Tibial artery (tissue), 4 donors: ENCODE measurements at regions not wholly inside any gene's neighbourhood (a gene's known extent, or its start where the extent isn't known, plus 50 kb on each side); places are given as distances from the start of the nearest gene placed in this dataset.

Source experiments
- DNase-seq, 2 donors: peaks; one replicate each; pipeline ENCODE4 v3.0.0-alpha.2; 2019
- H3K27ac ChIP-seq, 2 donors: fragments of 200-600 bp; sonication (generic) in 1 of 2; 1 replicate in 1 of 2; 2 replicates in 1 of 2; pipeline ENCODE4 v1.5.1; 2018 to 2019; ENCODE audit warnings: mild to moderate bottlenecking in 1 of 2
- H3K27me3 ChIP-seq, 2 donors: fragments of 200-600 bp; sonication (generic) in 1 of 2; one replicate each; pipeline versions ENCODE4 v1.5.1 to v1.6.0; 2016 to 2019
- H3K36me3 ChIP-seq, 3 donors: fragments of 200-600 bp; sonication (generic) in 2 of 3; one replicate each; pipeline ENCODE4 v1.5.1; 2016 to 2019; ENCODE audit warnings: mild to moderate bottlenecking in 2 of 3
- H3K4me1 ChIP-seq, 4 donors: fragments of 200-600 bp; sonication (generic) in 2 of 4; 1 replicate in 3 of 4; 2 replicates in 1 of 4; pipeline ENCODE4 v1.5.1; 2016 to 2019
- H3K4me3 ChIP-seq, 2 donors: fragments of 200-600 bp; sonication (generic) in 1 of 2; 1 replicate in 1 of 2; 2 replicates in 1 of 2; pipeline ENCODE4 v1.5.1; 2018 to 2019; ENCODE audit warnings: mild to moderate bottlenecking in 2 of 2
- H3K9me3 ChIP-seq, 3 donors: fragments of 200-600 bp; sonication (generic) in 1 of 3; one replicate each; pipeline ENCODE4 v1.5.1; 2016 to 2019
- intact Hi-C: fragments of 100-400 bp; cut with DNase I; formaldehyde crosslinking; loops from one replicate; pipeline ENCODE4 v1.15.0; 2023; ENCODE audit warnings: low total_unique reads
- TF ChIP-seq, protein P1 (sequence below), 2 experiments: fragments of 200-600 bp in 1 of 2; fragments of 450-650 bp in 1 of 2; IDR thresholded peaks; one replicate each; pipeline ENCODE4 v1.5.1; 2017 to 2019; ENCODE audit warnings: antibody characterized with exemption in 2 of 2, mild to moderate bottlenecking in 1 of 2, moderate library complexity in 1 of 2

DNA sequence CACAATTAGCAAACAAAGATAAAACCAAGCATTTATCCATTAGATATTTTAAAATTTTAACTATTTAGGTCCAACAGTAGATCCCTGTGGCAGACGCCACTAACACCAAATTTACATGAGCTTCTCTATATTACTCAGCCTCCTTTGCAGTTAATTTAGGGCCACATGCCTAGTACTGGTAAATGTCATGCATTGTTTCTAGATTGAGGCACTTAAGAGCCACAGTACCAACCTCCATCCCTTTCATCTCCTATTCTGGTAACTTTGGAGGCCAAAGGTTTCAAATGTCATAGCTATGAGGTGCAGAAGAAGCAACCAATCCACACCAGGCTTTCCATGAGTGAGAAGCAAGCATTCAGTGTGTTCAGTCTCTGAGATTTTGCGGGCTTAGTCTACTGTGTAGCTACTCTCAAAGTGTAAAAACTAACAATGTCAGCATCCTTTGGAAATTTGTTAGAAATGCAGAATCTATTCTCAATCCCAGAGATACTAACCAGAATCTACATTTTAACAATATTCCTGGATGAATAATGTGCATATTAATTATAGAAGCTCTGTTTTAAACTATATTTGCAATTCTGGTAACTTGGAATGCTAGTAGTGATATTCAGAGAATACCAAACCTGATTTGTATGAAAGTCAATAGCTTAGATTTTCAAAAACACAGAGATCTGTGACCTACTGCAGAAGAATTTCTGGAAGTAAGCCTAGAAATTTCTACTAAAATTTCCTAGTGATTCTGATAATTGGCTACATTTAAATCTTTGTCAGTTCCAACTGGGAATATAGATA, 206.3 kb upstream of the CD96 start:
- intact Hi-C loops = no loop called here

DNA sequence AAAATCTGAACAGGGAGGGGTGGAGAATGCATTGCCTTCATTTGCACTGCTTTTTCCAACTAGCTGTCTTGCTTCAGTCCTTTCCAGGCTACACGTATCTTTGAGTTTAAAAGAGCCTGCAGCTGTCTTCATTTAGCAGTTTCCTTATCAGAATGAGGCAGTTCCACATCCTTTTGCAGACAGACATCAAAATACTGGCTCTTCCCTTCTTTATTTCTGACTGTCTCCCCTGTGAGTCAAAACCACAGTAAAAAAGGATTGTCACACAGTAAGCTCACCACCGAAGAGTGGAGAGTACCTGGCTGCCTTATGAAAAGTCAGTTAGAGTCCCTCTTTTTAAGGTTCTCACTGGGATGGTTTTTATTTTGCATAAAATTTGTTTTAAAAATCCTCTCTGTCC, 205.5 kb upstream of the CD96 start:
- Histone ChIP-seq H3K4me1 (no peaks in the 10 kb centered on the region), H3K36me3 (no peaks in the 10 kb centered on the region), H3K27me3 (no peaks in the 10 kb centered on the region), H3K27ac (no peak overlapping the region), H3K9me3 (peaks cover 0 to 7% (median 7%) of the 10 kb centered on the region in 3 donors), H3K4me3 (no peak overlapping the region)
- intact Hi-C loops = no loop called here
- DNase-seq = no peak
- TF ChIP-seq, protein P1, sequence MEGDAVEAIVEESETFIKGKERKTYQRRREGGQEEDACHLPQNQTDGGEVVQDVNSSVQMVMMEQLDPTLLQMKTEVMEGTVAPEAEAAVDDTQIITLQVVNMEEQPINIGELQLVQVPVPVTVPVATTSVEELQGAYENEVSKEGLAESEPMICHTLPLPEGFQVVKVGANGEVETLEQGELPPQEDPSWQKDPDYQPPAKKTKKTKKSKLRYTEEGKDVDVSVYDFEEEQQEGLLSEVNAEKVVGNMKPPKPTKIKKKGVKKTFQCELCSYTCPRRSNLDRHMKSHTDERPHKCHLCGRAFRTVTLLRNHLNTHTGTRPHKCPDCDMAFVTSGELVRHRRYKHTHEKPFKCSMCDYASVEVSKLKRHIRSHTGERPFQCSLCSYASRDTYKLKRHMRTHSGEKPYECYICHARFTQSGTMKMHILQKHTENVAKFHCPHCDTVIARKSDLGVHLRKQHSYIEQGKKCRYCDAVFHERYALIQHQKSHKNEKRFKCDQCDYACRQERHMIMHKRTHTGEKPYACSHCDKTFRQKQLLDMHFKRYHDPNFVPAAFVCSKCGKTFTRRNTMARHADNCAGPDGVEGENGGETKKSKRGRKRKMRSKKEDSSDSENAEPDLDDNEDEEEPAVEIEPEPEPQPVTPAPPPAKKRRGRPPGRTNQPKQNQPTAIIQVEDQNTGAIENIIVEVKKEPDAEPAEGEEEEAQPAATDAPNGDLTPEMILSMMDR (IDR thresholded peaks at IDR 0.05) = no peak

More for the DNA sequence above, 206.3 kb upstream of the CD96 start:
- Histone ChIP-seq H3K27me3 (no peaks in the 10 kb centered on the region), H3K27ac (no peak overlapping the region), H3K4me3 (no peak overlapping the region), H3K9me3 (no peaks in the 10 kb centered on the region), H3K36me3 (no peaks in the 10 kb centered on the region), H3K4me1 (no peaks in the 10 kb centered on the region)
- TF ChIP-seq, protein P1 (IDR thresholded peaks at IDR 0.05) = no peak
- no peak for DNase-seq

- H3K36me3 ChIP-seq = no peaks in the 10 kb centered on the region
- no peaks in the 10 kb centered on the region for H3K4me1 ChIP-seq
- peaks cover 0 to 7% (median 7%) of the 10 kb centered on the region in 3 donors for H3K9me3 ChIP-seq
- TF ChIP-seq, protein P1 (IDR thresholded peaks at IDR 0.05) = peak; percentile 20 to 31
- H3K27me3 ChIP-seq = no peaks in the 10 kb centered on the region
- no peak overlapping the region for H3K27ac ChIP-seq
- H3K4me3 ChIP-seq = no peak overlapping the region
- intact Hi-C loops = no loop called here
- DNase-seq = no peak
Observed at GRCh38 chr3:111338059-111338698, 203.8 kb upstream of the CD96 start.

GRCh38 chr3:111339017-111339416, 203.0 kb upstream of the CD96 start:
- no peak overlapping the region for H3K4me3 ChIP-seq
- H3K36me3 ChIP-seq = no peaks in the 10 kb centered on the region
- intact Hi-C loops = no loop called here
- TF ChIP-seq, protein P1 (IDR thresholded peaks at IDR 0.05) = no peak
- no peak for DNase-seq
- H3K27ac ChIP-seq = no peak overlapping the region
- peaks cover 0 to 7% (median 7%) of the 10 kb centered on the region in 3 donors for H3K9me3 ChIP-seq
- H3K4me1 ChIP-seq = no peaks in the 10 kb centered on the region
- H3K27me3 ChIP-seq = no peaks in the 10 kb centered on the region

- Histone ChIP-seq H3K9me3 (no peaks in the 10 kb centered on the region), H3K36me3 (no peaks in the 10 kb centered on the region), H3K27me3 (no peaks in the 10 kb centered on the region), H3K27ac (no peak overlapping the region), H3K4me3 (no peak overlapping the region), H3K4me1 (no peaks in the 10 kb centered on the region)
- DNase-seq = no peak
- TF ChIP-seq, protein P1 (IDR thresholded peaks at IDR 0.05) = no peak
- intact Hi-C loops = no loop called here
Observed at GRCh38 chr3:111351334-111351733, 190.7 kb upstream of the CD96 start.
